ENCODE measurements at regions not wholly inside any gene's neighbourhood (a gene's known extent, or its start where the extent isn't known, plus 50 kb on each side); places are given as distances from the start of the nearest gene placed in this dataset.

DNA sequence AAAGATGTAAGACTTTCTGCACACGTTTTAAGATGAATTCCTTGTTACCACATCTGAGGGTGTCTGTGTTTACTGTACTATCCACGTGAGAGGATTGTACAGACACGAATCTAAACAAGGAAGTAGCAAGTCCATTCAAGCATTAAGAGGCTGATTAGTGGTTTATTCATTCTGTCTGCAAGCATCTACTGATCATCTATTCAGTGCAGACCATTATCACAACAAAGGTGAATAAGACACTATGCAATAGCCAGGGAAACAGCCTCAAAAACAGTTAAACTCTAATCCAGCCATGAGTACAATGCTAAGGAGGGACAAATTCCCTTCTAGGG, 111.6 kb upstream of the PZP start:
- no peak overlapping the region for H3K4me3 ChIP-seq
- H3K4me2 ChIP-seq = no peak overlapping the region
- Mint-ChIP-seq H3K27ac (no peak overlapping the region), H3K4me3 (no peak overlapping the region), H3K4me1 (no peaks in the 10 kb centered on the region), H3K9me3 (no peaks in the 10 kb centered on the region), H3K36me3 (ENCODE audit: low read depth) (no peaks in the 10 kb centered on the region), H3K27me3 (ENCODE audit: insufficient read depth, low read depth, poor library complexity) (peaks cover 8% of the 10 kb centered on the region)
- H3F3A ChIP-seq (replicated peaks; ENCODE audit: low read depth) = no peaks in the 10 kb centered on the region
- no peak overlapping the region for H2AFZ ChIP-seq
- H3K27me3 ChIP-seq (ENCODE audit: insufficient read depth) = no peaks in the 10 kb centered on the region
- no peaks in the 10 kb centered on the region for H3K79me2 ChIP-seq (replicated peaks; ENCODE audit: insufficient read depth)
- no peaks in the 10 kb centered on the region for H3K9me2 ChIP-seq (ENCODE audit: insufficient read depth)
- H3K36me3 ChIP-seq (ENCODE audit: insufficient read depth) = no peaks in the 10 kb centered on the region
- no peak for TF ChIP-seq ZNF114 (CRISPR knock-in tag; IDR thresholded peaks at IDR 0.05)
- TF ChIP-seq STAT1 (IDR thresholded peaks at IDR 0.05; ENCODE audit: unreplicated experiment) = no peak
- TF ChIP-seq, protein P1, sequence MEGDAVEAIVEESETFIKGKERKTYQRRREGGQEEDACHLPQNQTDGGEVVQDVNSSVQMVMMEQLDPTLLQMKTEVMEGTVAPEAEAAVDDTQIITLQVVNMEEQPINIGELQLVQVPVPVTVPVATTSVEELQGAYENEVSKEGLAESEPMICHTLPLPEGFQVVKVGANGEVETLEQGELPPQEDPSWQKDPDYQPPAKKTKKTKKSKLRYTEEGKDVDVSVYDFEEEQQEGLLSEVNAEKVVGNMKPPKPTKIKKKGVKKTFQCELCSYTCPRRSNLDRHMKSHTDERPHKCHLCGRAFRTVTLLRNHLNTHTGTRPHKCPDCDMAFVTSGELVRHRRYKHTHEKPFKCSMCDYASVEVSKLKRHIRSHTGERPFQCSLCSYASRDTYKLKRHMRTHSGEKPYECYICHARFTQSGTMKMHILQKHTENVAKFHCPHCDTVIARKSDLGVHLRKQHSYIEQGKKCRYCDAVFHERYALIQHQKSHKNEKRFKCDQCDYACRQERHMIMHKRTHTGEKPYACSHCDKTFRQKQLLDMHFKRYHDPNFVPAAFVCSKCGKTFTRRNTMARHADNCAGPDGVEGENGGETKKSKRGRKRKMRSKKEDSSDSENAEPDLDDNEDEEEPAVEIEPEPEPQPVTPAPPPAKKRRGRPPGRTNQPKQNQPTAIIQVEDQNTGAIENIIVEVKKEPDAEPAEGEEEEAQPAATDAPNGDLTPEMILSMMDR (conservative IDR thresholded peaks at IDR 0.05; ENCODE audit: low read depth in 2 of 2) = no peak
- TF ChIP-seq, protein P2, sequence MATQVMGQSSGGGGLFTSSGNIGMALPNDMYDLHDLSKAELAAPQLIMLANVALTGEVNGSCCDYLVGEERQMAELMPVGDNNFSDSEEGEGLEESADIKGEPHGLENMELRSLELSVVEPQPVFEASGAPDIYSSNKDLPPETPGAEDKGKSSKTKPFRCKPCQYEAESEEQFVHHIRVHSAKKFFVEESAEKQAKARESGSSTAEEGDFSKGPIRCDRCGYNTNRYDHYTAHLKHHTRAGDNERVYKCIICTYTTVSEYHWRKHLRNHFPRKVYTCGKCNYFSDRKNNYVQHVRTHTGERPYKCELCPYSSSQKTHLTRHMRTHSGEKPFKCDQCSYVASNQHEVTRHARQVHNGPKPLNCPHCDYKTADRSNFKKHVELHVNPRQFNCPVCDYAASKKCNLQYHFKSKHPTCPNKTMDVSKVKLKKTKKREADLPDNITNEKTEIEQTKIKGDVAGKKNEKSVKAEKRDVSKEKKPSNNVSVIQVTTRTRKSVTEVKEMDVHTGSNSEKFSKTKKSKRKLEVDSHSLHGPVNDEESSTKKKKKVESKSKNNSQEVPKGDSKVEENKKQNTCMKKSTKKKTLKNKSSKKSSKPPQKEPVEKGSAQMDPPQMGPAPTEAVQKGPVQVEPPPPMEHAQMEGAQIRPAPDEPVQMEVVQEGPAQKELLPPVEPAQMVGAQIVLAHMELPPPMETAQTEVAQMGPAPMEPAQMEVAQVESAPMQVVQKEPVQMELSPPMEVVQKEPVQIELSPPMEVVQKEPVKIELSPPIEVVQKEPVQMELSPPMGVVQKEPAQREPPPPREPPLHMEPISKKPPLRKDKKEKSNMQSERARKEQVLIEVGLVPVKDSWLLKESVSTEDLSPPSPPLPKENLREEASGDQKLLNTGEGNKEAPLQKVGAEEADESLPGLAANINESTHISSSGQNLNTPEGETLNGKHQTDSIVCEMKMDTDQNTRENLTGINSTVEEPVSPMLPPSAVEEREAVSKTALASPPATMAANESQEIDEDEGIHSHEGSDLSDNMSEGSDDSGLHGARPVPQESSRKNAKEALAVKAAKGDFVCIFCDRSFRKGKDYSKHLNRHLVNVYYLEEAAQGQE (IDR thresholded peaks at IDR 0.05; ENCODE audit: unreplicated experiment) = no peak
- TF ChIP-seq, protein P3, sequence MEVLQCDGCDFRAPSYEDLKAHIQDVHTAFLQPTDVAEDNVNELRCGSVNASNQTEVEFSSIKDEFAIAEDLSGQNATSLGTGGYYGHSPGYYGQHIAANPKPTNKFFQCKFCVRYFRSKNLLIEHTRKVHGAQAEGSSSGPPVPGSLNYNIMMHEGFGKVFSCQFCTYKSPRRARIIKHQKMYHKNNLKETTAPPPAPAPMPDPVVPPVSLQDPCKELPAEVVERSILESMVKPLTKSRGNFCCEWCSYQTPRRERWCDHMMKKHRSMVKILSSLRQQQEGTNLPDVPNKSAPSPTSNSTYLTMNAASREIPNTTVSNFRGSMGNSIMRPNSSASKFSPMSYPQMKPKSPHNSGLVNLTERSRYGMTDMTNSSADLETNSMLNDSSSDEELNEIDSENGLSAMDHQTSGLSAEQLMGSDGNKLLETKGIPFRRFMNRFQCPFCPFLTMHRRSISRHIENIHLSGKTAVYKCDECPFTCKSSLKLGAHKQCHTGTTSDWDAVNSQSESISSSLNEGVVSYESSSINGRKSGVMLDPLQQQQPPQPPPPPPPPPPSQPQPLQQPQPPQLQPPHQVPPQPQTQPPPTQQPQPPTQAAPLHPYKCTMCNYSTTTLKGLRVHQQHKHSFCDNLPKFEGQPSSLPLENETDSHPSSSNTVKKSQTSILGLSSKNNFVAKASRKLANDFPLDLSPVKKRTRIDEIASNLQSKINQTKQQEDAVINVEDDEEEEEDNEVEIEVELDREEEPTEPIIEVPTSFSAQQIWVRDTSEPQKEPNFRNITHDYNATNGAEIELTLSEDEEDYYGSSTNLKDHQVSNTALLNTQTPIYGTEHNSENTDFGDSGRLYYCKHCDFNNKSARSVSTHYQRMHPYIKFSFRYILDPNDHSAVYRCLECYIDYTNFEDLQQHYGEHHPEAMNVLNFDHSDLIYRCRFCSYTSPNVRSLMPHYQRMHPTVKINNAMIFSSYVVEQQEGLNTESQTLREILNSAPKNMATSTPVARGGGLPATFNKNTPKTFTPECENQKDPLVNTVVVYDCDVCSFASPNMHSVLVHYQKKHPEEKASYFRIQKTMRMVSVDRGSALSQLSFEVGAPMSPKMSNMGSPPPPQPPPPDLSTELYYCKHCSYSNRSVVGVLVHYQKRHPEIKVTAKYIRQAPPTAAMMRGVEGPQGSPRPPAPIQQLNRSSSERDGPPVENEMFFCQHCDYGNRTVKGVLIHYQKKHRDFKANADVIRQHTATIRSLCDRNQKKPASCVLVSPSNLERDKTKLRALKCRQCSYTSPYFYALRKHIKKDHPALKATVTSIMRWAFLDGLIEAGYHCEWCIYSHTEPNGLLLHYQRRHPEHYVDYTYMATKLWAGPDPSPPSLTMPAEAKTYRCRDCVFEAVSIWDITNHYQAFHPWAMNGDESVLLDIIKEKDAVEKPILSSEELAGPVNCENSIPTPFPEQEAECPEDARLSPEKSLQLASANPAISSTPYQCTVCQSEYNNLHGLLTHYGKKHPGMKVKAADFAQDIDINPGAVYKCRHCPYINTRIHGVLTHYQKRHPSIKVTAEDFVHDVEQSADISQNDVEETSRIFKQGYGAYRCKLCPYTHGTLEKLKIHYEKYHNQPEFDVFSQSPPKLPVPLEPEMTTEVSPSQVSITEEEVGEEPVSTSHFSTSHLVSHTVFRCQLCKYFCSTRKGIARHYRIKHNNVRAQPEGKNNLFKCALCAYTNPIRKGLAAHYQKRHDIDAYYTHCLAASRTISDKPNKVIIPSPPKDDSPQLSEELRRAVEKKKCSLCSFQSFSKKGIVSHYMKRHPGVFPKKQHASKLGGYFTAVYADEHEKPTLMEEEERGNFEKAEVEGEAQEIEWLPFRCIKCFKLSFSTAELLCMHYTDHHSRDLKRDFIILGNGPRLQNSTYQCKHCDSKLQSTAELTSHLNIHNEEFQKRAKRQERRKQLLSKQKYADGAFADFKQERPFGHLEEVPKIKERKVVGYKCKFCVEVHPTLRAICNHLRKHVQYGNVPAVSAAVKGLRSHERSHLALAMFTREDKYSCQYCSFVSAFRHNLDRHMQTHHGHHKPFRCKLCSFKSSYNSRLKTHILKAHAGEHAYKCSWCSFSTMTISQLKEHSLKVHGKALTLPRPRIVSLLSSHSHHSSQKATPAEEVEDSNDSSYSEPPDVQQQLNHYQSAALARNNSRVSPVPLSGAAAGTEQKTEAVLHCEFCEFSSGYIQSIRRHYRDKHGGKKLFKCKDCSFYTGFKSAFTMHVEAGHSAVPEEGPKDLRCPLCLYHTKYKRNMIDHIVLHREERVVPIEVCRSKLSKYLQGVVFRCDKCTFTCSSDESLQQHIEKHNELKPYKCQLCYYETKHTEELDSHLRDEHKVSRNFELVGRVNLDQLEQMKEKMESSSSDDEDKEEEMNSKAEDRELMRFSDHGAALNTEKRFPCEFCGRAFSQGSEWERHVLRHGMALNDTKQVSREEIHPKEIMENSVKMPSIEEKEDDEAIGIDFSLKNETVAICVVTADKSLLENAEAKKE (CRISPR knock-in tag; IDR thresholded peaks at IDR 0.05) = no peak
- TF ChIP-seq EZH2phosphoT487 (IDR thresholded peaks at IDR 0.05; ENCODE audit: unreplicated experiment) = no peak
- TF ChIP-seq EZH2 (IDR thresholded peaks at IDR 0.05; ENCODE audit: low read depth, unreplicated experiment) = no peak
- TF ChIP-seq NANOG (IDR thresholded peaks at IDR 0.05; ENCODE audit: borderline replicate concordance) = no peak
- TF ChIP-seq ZNF331 (CRISPR knock-in tag; IDR thresholded peaks at IDR 0.05; ENCODE audit: low read depth) = no peak
- TF ChIP-seq JUNB (IDR thresholded peaks at IDR 0.05; ENCODE audit: unreplicated experiment) = no peak
- no peak for TF ChIP-seq CREB1 (CRISPR knock-in tag; IDR thresholded peaks at IDR 0.05; ENCODE audit: low read depth)
- TF ChIP-seq POLR2AphosphoS5 (IDR thresholded peaks at IDR 0.05; ENCODE audit: low read depth) = no peak
- TF ChIP-seq, protein P4, sequence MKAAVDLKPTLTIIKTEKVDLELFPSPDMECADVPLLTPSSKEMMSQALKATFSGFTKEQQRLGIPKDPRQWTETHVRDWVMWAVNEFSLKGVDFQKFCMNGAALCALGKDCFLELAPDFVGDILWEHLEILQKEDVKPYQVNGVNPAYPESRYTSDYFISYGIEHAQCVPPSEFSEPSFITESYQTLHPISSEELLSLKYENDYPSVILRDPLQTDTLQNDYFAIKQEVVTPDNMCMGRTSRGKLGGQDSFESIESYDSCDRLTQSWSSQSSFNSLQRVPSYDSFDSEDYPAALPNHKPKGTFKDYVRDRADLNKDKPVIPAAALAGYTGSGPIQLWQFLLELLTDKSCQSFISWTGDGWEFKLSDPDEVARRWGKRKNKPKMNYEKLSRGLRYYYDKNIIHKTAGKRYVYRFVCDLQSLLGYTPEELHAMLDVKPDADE (IDR thresholded peaks at IDR 0.05) = no peak
- H3K4me1 ChIP-seq (ENCODE audit: insufficient read depth) = no peaks in the 10 kb centered on the region
- DNase-seq (ENCODE audit: low spot score) (no peak), ATAC-seq (no peak)
- no peak overlapping the region for H3K27ac ChIP-seq (ENCODE audit: low read depth)
- H4K20me1 ChIP-seq (replicated peaks; ENCODE audit: insufficient read depth) = no peaks in the 10 kb centered on the region

Measured in GM23338 (cell line).